Cardiac septum (tissue), 1 donor: ENCODE measurements at regions not wholly inside any gene's neighbourhood (a gene's known extent, or its start where the extent isn't known, plus 50 kb on each side); places are given as distances from the start of the nearest gene placed in this dataset.

ENCODE experiments used
- DNase-seq: peaks from one replicate; pipeline ENCODE4 v3.0.0-alpha.2; 2020; ENCODE audit warnings: low spot score
- intact Hi-C: fragments of 100-400 bp; cut with DNase I; formaldehyde crosslinking; loops from one replicate; pipeline ENCODE4 v1.14.0; 2022
- donor health status: DM: no; HTN: no; CAD: no.

GRCh38 chr5:97854871-97855762, 672.1 kb upstream of the RIOK2 start:
- DNase-seq = no peak
- intact Hi-C loops = no loop called here

GRCh38 chr5:97874491-97874890, 691.4 kb upstream of the RIOK2 start:
- DNase-seq = no peak
- intact Hi-C loops = no loop called here

- intact Hi-C loops = no loop called here
- no peak for DNase-seq
These were observed 693.2 kb upstream of the RIOK2 start for GRCh38 chr5:97876272-97876671.

- DNase-seq = no peak
- intact Hi-C loops = no loop called here
These were observed 694.5 kb upstream of the RIOK2 start for GRCh38 chr5:97877588-97877987.

GRCh38 chr5:97888439-97888838, 705.4 kb upstream of the RIOK2 start:
- intact Hi-C loops = no loop called here
- DNase-seq = no peak

GRCh38 chr5:97891971-97892370, 708.9 kb upstream of the RIOK2 start:
- no peak for DNase-seq
- intact Hi-C loops = no loop called here

GRCh38 chr5:97903742-97904141, 720.7 kb upstream of the RIOK2 start:
- intact Hi-C loops = no loop called here
- no peak for DNase-seq

GRCh38 chr5:97906135-97906534, 723.1 kb upstream of the RIOK2 start:
- DNase-seq = no peak
- intact Hi-C loops = no loop called here

GRCh38 chr5:97907646-97908400, 724.8 kb upstream of the RIOK2 start:
- DNase-seq = no peak
- intact Hi-C loops = no loop called here

- no peak for DNase-seq
These were observed 726.5 kb upstream of the RIOK2 start for GRCh38 chr5:97909541-97909940.

GRCh38 chr5:97914483-97914882, 731.4 kb upstream of the RIOK2 start:
- no peak for DNase-seq
- intact Hi-C loops = no loop called here

More at GRCh38 chr5:97909541-97909940, 726.5 kb upstream of the RIOK2 start:
- intact Hi-C loops = no loop called here

GRCh38 chr5:97915106-97915505, 732.1 kb upstream of the RIOK2 start:
- intact Hi-C loops = no loop called here
- no peak for DNase-seq

GRCh38 chr5:97918057-97918456, 735.0 kb upstream of the RIOK2 start:
- DNase-seq = no peak
- intact Hi-C loops = no loop called here

GRCh38 chr5:97918620-97919019, 735.6 kb upstream of the RIOK2 start:
- intact Hi-C loops = no loop called here

GRCh38 chr5:97919719-97920118, 736.7 kb upstream of the RIOK2 start:
- no peak for DNase-seq
- intact Hi-C loops = no loop called here

More at GRCh38 chr5:97918620-97919019, 735.6 kb upstream of the RIOK2 start:
- no peak for DNase-seq

- intact Hi-C loops = no loop called here
These were observed 739.7 kb upstream of the RIOK2 start for GRCh38 chr5:97922776-97923175.

GRCh38 chr5:97923496-97923895, 740.4 kb upstream of the RIOK2 start:
- DNase-seq = no peak
- intact Hi-C loops = no loop called here

More at GRCh38 chr5:97922776-97923175, 739.7 kb upstream of the RIOK2 start:
- no peak for DNase-seq

GRCh38 chr5:97923997-97924396, 741.0 kb upstream of the RIOK2 start:
- intact Hi-C loops = no loop called here
- no peak for DNase-seq

- DNase-seq = no peak
- intact Hi-C loops = no loop called here
These were observed 746.3 kb upstream of the RIOK2 start for GRCh38 chr5:97929383-97929782.

GRCh38 chr5:97931829-97932228, 748.8 kb upstream of the RIOK2 start:
- intact Hi-C loops = no loop called here

GRCh38 chr5:97936231-97936630, 753.2 kb upstream of the RIOK2 start:
- intact Hi-C loops = no loop called here

More at GRCh38 chr5:97931829-97932228, 748.8 kb upstream of the RIOK2 start:
- no peak for DNase-seq

More at GRCh38 chr5:97936231-97936630, 753.2 kb upstream of the RIOK2 start:
- no peak for DNase-seq
